A549 (cell line): ENCODE measurements at regions not wholly inside any gene's neighbourhood (a gene's known extent, or its start where the extent isn't known, plus 50 kb on each side); places are given as distances from the start of the nearest gene placed in this dataset.

ENCODE experiments used
- ATAC-seq, 2 experiments: fragments of 200-7000 bp in 1 of 2; fragments of >200 bp in 1 of 2; cut with Nextera tagmentation in 1 of 2; cut with Tn5 transposase in 1 of 2; 3 replicates each; pipeline versions ENCODE4 v1.8.0 to v1.9.1; 2018 to 2020; ENCODE audit warnings: mild to moderate bottlenecking in 1 of 2, moderate library complexity in 1 of 2
- CTCF ChIA-PET: fragments of 300-600 bp; sonication (Branson Sonifier 250); formaldehyde crosslinking; extraction: SDS; loops from one replicate; lab custom pipeline; 2021; ENCODE audit warnings: antibody characterized with exemption, inconsistent platforms; lab: Yijun Ruan, JAX
- POLR2A ChIA-PET: fragments of 350-600 bp; formaldehyde crosslinking; extraction: SDS; loops from one replicate; lab custom pipeline; 2021; ENCODE audit warnings: antibody characterized with exemption, inconsistent platforms; lab: Yijun Ruan, JAX
- DNase-seq, 2 experiments: peaks; one replicate each; pipeline versions ENCODE4 v3.0.0 to v3.0.0-alpha.2; 2011 to 2016; ENCODE audit warnings: low read depth in 1 of 2, low spot score in 1 of 2
- FAIRE-seq: peaks from 2 replicates; lab custom pipeline; 2011; peaks lifted over from hg19 to GRCh38; lab: Jason Lieb, UNC
- H3K27ac ChIP-seq, 2 experiments: fragments of >200 bp; sonication (Bioruptor Twin); formaldehyde crosslinking; 3 replicates each; pipeline ENCODE4 v1.5.1; 2016 to 2017
- H3K4me1 ChIP-seq: fragments of >200 bp; sonication (Bioruptor Twin); formaldehyde crosslinking; 3 replicates; pipeline ENCODE4 v1.6.1; 2016
- H3K4me2 ChIP-seq: fragments of >200 bp; sonication (Bioruptor Twin); formaldehyde crosslinking; 3 replicates; pipeline ENCODE4 v1.6.1; 2016
- H3K4me3 ChIP-seq: fragments of >200 bp; sonication (Bioruptor Twin); formaldehyde crosslinking; 3 replicates; pipeline ENCODE4 v1.5.1; 2016
- H3K9me3 ChIP-seq: fragments of >200 bp; sonication (Bioruptor Twin); formaldehyde crosslinking; 3 replicates; pipeline ENCODE4 v1.6.1; 2016
- BHLHE40 ChIP-seq: IDR thresholded peaks from 2 replicates; pipeline ENCODE4 v1.6.1; 2012; ENCODE audit warnings: low read depth, low read length, inconsistent platforms
- CBX2 ChIP-seq: fragments of 200-600 bp; sonication (generic); IDR thresholded peaks from 2 replicates; pipeline ENCODE4 v1.6.1; 2016; ENCODE audit warnings: low read depth, mild to moderate bottlenecking, borderline replicate concordance
- EHMT2 ChIP-seq: fragments of 200-600 bp; sonication (generic); IDR thresholded peaks from 2 replicates; pipeline ENCODE4 v1.6.1; 2016; ENCODE audit warnings: antibody characterized with exemption, low read depth, mild to moderate bottlenecking, moderate library complexity
- EP300 ChIP-seq, 2 experiments: fragments of >200 bp; sonication (Bioruptor Twin); formaldehyde crosslinking; IDR thresholded peaks; 2 replicates in 1 of 2; 3 replicates in 1 of 2; pipeline ENCODE4 v1.6.1; 2016 to 2017
- ESRRA ChIP-seq: fragments of 150-350 bp; IDR thresholded peaks from 2 replicates; pipeline ENCODE4 v1.6.1; 2014; ENCODE audit warnings: mild to moderate bottlenecking, low read length, borderline replicate concordance
- FOSB ChIP-seq: fragments of 250-450 bp; sonication (Bioruptor Pico); IDR thresholded peaks from 2 replicates; pipeline ENCODE4 v1.5.0; 2020; ENCODE audit warnings: mild to moderate bottlenecking, moderate library complexity
- FOXS1 ChIP-seq: fragments of 250-450 bp; sonication (Bioruptor Pico); IDR thresholded peaks from 2 replicates; pipeline ENCODE4 v1.5.0; 2020; ENCODE audit warnings: mild to moderate bottlenecking, moderate library complexity
- HDAC2 ChIP-seq: fragments of 200-600 bp; sonication (generic); IDR thresholded peaks from 2 replicates; pipeline ENCODE4 v1.6.1; 2016
- HOXA7 ChIP-seq: fragments of 250-450 bp; sonication (Bioruptor Pico); IDR thresholded peaks from 2 replicates; pipeline ENCODE4 v1.5.0; 2020; ENCODE audit warnings: mild to moderate bottlenecking, moderate library complexity
- HOXB13 ChIP-seq: fragments of 250-450 bp; sonication (Bioruptor Pico); IDR thresholded peaks from 2 replicates; pipeline ENCODE4 v1.5.0; 2020; ENCODE audit warnings: low read depth, mild to moderate bottlenecking, moderate library complexity
- JUNB ChIP-seq: fragments of >200 bp; sonication (Bioruptor Twin); formaldehyde crosslinking; IDR thresholded peaks from 2 replicates; pipeline ENCODE4 v1.6.1; 2016
- KDM1A ChIP-seq: fragments of 200-600 bp; sonication (generic); IDR thresholded peaks from 2 replicates; pipeline ENCODE4 v1.6.1; 2016; ENCODE audit warnings: low read depth, mild to moderate bottlenecking
- KDM5A ChIP-seq: fragments of 200-600 bp; sonication (generic); IDR thresholded peaks from 2 replicates; pipeline ENCODE4 v1.6.1; 2016; ENCODE audit warnings: antibody characterized with exemption, mild to moderate bottlenecking
- MAFK ChIP-seq: fragments of 450-650 bp; IDR thresholded peaks from 2 replicates; pipeline ENCODE4 v1.6.1; 2014; ENCODE audit not compliant: partially characterized antibody
- MAZ ChIP-seq: fragments of 150-350 bp; IDR thresholded peaks from 2 replicates; pipeline ENCODE4 v1.6.1; 2014; ENCODE audit warnings: antibody characterized with exemption, low read depth, low read length, borderline replicate concordance
- MYC ChIP-seq: IDR thresholded peaks from 2 replicates; pipeline ENCODE4 v1.6.1; 2012; ENCODE audit warnings: mild to moderate bottlenecking, inconsistent platforms, low read length, improper control_type of control experiment, borderline replicate concordance
- NFE2L2 ChIP-seq: fragments of 150-350 bp; conservative IDR thresholded peaks from 2 replicates; pipeline ENCODE4 v1.6.1; 2014; ENCODE audit warnings: low read length
- PHF8 ChIP-seq: fragments of 200-600 bp; sonication (generic); IDR thresholded peaks from 2 replicates; pipeline ENCODE4 v1.6.1; 2016; ENCODE audit warnings: low read depth, mild to moderate bottlenecking, antibody characterized with exemption, moderate library complexity, borderline replicate concordance
- POLR2AphosphoS2 ChIP-seq: conservative IDR thresholded peaks from 2 replicates; pipeline ENCODE4 v1.6.1; 2012; ENCODE audit warnings: low read length, improper control_type of control experiment, inconsistent platforms
- RNF2 ChIP-seq: fragments of 200-600 bp; sonication (generic); IDR thresholded peaks from 2 replicates; pipeline ENCODE4 v1.6.1; 2016; ENCODE audit warnings: low read depth, mild to moderate bottlenecking, antibody characterized with exemption, moderate library complexity, borderline replicate concordance
- SMC3 ChIP-seq: fragments of >200 bp; sonication (Bioruptor Twin); formaldehyde crosslinking; IDR thresholded peaks from 3 replicates; pipeline ENCODE4 v1.6.1; 2018; ENCODE audit warnings: inconsistent platforms
- SREBF2 ChIP-seq: fragments of 450-650 bp; IDR thresholded peaks from 2 replicates; pipeline ENCODE4 v1.6.1; 2014; ENCODE audit warnings: mild to moderate bottlenecking, moderate library complexity
- TFCP2L1 ChIP-seq: fragments of 250-450 bp; sonication (Bioruptor Pico); IDR thresholded peaks from 2 replicates; pipeline ENCODE4 v1.5.0; 2021; ENCODE audit warnings: mild to moderate bottlenecking
- TP53 ChIP-seq: fragments of 250-450 bp; sonication (Bioruptor Pico); IDR thresholded peaks from 2 replicates; pipeline ENCODE4 v1.5.0; 2021; ENCODE audit warnings: mild to moderate bottlenecking, moderate library complexity
- ZC3H11A ChIP-seq: fragments of 450-650 bp; IDR thresholded peaks from 2 replicates; pipeline ENCODE4 v1.6.1; 2014; ENCODE audit warnings: antibody characterized with exemption, mild to moderate bottlenecking
- ZSCAN20 ChIP-seq: fragments of 250-450 bp; sonication (Bioruptor Pico); IDR thresholded peaks from 2 replicates; pipeline ENCODE4 v1.8.0; 2022; ENCODE audit warnings: mild to moderate bottlenecking, moderate library complexity
- WGBS: methylation state at CpG from one replicate; pipeline ENCODE4 v1.1.6; 2017; ENCODE audit errors: missing lambda C conversion rate; 5-methylcytosine and 5-hydroxymethylcytosine counted together
- TF ChIP-seq, protein P1 (sequence below): fragments of 250-450 bp; sonication (Bioruptor Pico); IDR thresholded peaks from 2 replicates; pipeline ENCODE4 v1.5.0; 2021; ENCODE audit warnings: mild to moderate bottlenecking, moderate library complexity, borderline replicate concordance
- TF ChIP-seq, protein P2 (sequence below): IDR thresholded peaks from 2 replicates; pipeline ENCODE4 v1.6.1; 2012
- TF ChIP-seq, protein P3 (sequence below): IDR thresholded peaks from 2 replicates; pipeline ENCODE4 v1.6.1; 2012; ENCODE audit warnings: low read depth, borderline replicate concordance
- TF ChIP-seq, protein P4 (sequence below): fragments of 150-350 bp; IDR thresholded peaks from 2 replicates; pipeline ENCODE4 v1.6.1; 2014; ENCODE audit warnings: low read depth, mild to moderate bottlenecking, low read length

DNA sequence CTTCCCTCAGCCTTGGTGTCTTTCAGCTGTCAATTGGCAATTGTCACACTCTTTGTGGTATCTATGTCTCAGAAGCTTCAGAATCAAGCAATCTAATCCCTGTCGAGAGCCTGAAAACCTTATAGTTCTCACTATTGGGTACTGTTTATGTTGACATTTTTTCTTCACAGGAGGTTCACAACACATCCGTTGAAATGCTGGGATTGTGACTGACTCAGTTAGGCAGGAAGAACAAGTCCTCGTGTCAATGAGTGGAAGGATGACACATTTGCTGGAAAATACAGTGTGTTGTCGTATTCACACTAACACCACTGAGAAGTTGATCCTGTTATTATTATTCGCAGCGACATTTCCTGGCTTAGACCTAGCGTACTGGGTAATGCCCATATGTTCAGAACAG lies 163.9 kb upstream of the CITED2 start:
- H3K4me1 ChIP-seq = peaks cover 48% of the 10 kb centered on the region
- H3K27ac ChIP-seq = peak overlapping the region; percentile 65 to 68; a peak in 1 of 6 replicates
- FAIRE-seq (no peak), ATAC-seq (no peak), DNase-seq (no peak)
- no peak overlapping the region for H3K4me3 ChIP-seq
- ChIA-PET POLR2A (no interaction called here), CTCF (interaction anchor here (1.1 to 1.2 kb wide), 2 partner anchors 161 to 164 kb away, joined by 3 read pairs; partner anchors contain the start of gene CITED2)
- 91% methylated on average over 7 of the region's 7 CpGs for WGBS
- H3K4me2 ChIP-seq = no peak overlapping the region
- TF ChIP-seq ZC3H11A (no peak), SMC3 (no peak), FOXS1 (CRISPR knock-in tag) (no peak)
- no peaks in the 10 kb centered on the region for H3K9me3 ChIP-seq

DNA sequence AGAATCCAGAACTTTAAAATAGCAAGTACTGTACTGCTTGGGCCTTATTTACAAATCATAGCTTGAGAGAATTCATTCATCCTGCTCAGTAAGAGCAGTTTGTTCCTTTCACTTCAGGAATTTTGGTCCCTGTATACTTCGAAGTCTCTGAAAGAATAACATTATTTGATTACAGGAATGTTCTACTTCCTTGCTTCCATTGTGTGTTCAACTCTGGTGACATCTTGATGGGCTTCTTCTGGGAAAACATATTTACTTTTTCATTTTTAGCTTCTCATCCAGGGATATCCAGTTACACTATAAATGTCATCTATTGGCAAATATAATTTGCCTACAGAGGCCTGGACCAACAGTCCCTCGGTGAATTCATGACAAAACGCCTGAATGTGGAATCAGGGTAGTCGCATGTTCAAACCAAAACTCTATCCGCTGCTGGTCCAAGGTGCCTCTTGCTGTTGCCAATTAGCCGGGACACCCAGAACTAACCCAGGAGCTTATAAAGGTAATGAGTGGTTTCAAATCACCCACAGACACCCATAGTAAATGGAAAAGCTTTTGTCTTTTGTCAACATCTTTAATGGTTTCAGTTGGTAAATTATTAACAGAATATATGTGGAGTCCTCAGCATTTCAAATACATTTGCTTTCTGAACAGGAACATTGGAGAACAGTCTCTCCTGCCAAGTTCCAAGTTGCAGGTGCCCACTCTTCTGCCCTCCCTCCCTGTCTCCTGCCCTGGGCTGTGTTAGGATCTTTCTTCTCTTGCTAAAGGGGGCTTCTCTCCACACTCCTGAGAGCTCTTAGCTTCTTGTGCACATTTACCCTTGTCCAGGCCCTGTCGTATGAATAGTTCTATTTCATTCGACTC lies 162.5 kb upstream of the CITED2 start:
- POLR2A ChIA-PET = interaction anchor here (0.6 kb wide), 1 partner anchor 864 kb away, joined by 3 read pairs; no protein-coding TSS in a partner anchor
- ATAC-seq (peak in 1 of 2 experiments; percentile 15; a peak in 2 of 6 replicates), DNase-seq (peak in 1 of 2 experiments; percentile 33), FAIRE-seq (no peak)
- H3K4me1 ChIP-seq = peaks cover 54% of the 10 kb centered on the region
- TF ChIP-seq, protein P1, sequence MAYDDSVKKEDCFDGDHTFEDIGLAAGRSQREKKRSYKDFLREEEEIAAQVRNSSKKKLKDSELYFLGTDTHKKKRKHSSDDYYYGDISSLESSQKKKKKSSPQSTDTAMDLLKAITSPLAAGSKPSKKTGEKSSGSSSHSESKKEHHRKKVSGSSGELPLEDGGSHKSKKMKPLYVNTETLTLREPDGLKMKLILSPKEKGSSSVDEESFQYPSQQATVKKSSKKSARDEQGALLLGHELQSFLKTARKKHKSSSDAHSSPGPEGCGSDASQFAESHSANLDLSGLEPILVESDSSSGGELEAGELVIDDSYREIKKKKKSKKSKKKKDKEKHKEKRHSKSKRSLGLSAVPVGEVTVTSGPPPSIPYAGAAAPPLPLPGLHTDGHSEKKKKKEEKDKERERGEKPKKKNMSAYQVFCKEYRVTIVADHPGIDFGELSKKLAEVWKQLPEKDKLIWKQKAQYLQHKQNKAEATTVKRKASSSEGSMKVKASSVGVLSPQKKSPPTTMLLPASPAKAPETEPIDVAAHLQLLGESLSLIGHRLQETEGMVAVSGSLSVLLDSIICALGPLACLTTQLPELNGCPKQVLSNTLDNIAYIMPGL (CRISPR knock-in tag) = no peak
- TF ChIP-seq HDAC2 = no peak
- TF ChIP-seq BHLHE40 = no peak
- no peak for TF ChIP-seq TP53
- no peak for TF ChIP-seq FOSB
- TF ChIP-seq, protein P2, sequence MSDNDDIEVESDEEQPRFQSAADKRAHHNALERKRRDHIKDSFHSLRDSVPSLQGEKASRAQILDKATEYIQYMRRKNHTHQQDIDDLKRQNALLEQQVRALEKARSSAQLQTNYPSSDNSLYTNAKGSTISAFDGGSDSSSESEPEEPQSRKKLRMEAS = no peak
- no peak for TF ChIP-seq TFCP2L1 (CRISPR knock-in tag)
- TF ChIP-seq ESRRA = no peak
- TF ChIP-seq SREBF2 = no peak
- TF ChIP-seq CBX2 = no peak
- TF ChIP-seq EHMT2 = no peak
- no peak for TF ChIP-seq MYC
- TF ChIP-seq NFE2L2 = no peak
- TF ChIP-seq EP300 (IDR thresholded peaks at IDR 0.05) = no peak
- no peak for TF ChIP-seq KDM5A
- no peak for TF ChIP-seq MAFK
- no peak for TF ChIP-seq PHF8
- peak overlapping the region; percentile 72 for H3K4me2 ChIP-seq
- H3K27ac ChIP-seq = peak overlapping the region; percentile 65 to 68
- H3K9me3 ChIP-seq = no peaks in the 10 kb centered on the region
- H3K4me3 ChIP-seq = no peak overlapping the region
- CTCF ChIA-PET = interaction anchor here (1.0 kb wide), 1 partner anchor 167 kb away, joined by 3 read pairs; no protein-coding TSS in a partner anchor
- 35% methylated on average over 8 of the region's 8 CpGs for WGBS

DNA sequence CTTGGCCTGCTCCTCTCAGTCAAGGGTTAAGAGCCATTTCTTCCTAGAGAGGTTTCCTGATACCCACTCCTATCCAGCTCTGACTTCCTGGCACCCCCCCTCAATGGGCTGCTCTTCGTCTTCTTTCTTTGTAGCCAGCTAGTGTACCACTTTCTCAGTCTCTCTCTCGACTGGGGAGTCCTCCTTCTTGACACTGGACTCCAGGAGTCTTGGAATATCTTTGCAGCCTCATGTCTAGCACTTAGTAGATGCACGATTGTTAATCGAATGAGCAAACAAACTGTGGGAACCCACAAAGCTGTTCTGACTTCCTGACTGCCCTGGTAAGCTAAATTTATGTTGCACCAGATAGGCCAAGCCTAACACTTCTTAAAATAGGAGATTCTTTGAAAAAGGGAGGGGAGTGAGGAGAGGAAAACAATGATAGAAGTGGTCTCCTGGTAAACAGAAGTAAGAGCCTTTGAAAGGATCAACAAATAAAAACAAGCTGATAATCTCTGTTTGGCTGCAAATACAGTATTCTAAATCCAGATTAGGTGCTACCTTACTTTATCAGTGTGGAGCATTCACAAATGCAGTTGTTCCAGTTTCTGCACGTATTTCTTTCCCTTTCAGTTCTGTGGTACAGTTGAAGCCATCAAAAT lies 160.1 kb upstream of the CITED2 start:
- TF ChIP-seq MAZ = no peak
- no peak for TF ChIP-seq KDM1A
- no peak for TF ChIP-seq ZSCAN20
- TF ChIP-seq EHMT2 = no peak
- no peak for TF ChIP-seq RNF2
- TF ChIP-seq JUNB = no peak
- TF ChIP-seq, protein P3, sequence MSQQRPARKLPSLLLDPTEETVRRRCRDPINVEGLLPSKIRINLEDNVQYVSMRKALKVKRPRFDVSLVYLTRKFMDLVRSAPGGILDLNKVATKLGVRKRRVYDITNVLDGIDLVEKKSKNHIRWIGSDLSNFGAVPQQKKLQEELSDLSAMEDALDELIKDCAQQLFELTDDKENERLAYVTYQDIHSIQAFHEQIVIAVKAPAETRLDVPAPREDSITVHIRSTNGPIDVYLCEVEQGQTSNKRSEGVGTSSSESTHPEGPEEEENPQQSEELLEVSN = no peak
- TF ChIP-seq, protein P4, sequence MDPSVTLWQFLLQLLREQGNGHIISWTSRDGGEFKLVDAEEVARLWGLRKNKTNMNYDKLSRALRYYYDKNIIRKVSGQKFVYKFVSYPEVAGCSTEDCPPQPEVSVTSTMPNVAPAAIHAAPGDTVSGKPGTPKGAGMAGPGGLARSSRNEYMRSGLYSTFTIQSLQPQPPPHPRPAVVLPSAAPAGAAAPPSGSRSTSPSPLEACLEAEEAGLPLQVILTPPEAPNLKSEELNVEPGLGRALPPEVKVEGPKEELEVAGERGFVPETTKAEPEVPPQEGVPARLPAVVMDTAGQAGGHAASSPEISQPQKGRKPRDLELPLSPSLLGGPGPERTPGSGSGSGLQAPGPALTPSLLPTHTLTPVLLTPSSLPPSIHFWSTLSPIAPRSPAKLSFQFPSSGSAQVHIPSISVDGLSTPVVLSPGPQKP = no peak
- TF ChIP-seq HOXB13 (CRISPR knock-in tag) = no peak
- no peak for TF ChIP-seq FOSB
- no peak for TF ChIP-seq POLR2AphosphoS2
- TF ChIP-seq HOXA7 (CRISPR knock-in tag) = no peak
- TF ChIP-seq NFE2L2 = no peak
- no peak overlapping the region for H3K4me3 ChIP-seq
- DNase-seq (no peak), ATAC-seq (peak; percentile 23 to 53; a peak in 3 of 6 replicates), FAIRE-seq (no peak)
- peak overlapping the region; percentile 66 to 84 for H3K27ac ChIP-seq
- H3K9me3 ChIP-seq = no peaks in the 10 kb centered on the region
- peaks cover 52% of the 10 kb centered on the region for H3K4me1 ChIP-seq
- CTCF ChIA-PET = interaction anchor here (0.6 kb wide), 1 partner anchor 426 kb away, joined by 3 read pairs; no protein-coding TSS in a partner anchor
- H3K4me2 ChIP-seq = peak overlapping the region; percentile 57
- WGBS = 56% methylated on average over 5 of the region's 5 CpGs
- POLR2A ChIA-PET = interaction anchor here (0.9 to 1.5 kb wide), 2 partner anchors 160 to 162 kb away, joined by 3 to 7 read pairs; partner anchors contain the start of gene CITED2
